GM19328 (cell line): ENCODE measurements at regions not wholly inside any gene's neighbourhood (a gene's known extent, or its start where the extent isn't known, plus 50 kb on each side); places are given as distances from the start of the nearest gene placed in this dataset.
"Not testable (repeated sequence)": the region's sequence is repeated elsewhere in the genome, so short reads cannot be mapped to it uniquely, and the experiment has no call there.

Experiments
- ATAC-seq: cut with Tn5 transposase; IDR thresholded peaks from one replicate; pipeline ENCODE4 v1.9.1; 2021; ENCODE audit warnings: mild to moderate bottlenecking, moderate library complexity; ENCODE audit not compliant: unreplicated experiment

- not testable (repeated sequence) for ATAC-seq
Observed at GRCh38 chr4:9604031-9604892, 160.0 kb downstream of the DEFB131A start.

GRCh38 chr4:9604893-9605190 is 160.6 kb downstream of the DEFB131A start:
- not testable (repeated sequence) for ATAC-seq

GRCh38 chr4:9608300-9608699 is 164.1 kb downstream of the DEFB131A start:
- ATAC-seq: no peak

GRCh38 chr4:9610321-9610720 is 166.1 kb downstream of the DEFB131A start:
- ATAC-seq: not testable (repeated sequence)

GRCh38 chr4:9611101-9611500 is 166.9 kb downstream of the DEFB131A start:
- no peak for ATAC-seq

- ATAC-seq: not testable (repeated sequence)
Observed at GRCh38 chr4:9636411-9636810, 145.0 kb upstream of the DRD5 start.

- ATAC-seq: not testable (repeated sequence)
Observed at GRCh38 chr4:9659678-9660077, 121.8 kb upstream of the DRD5 start.

GRCh38 chr4:9660955-9661354 is 120.5 kb upstream of the DRD5 start:
- ATAC-seq: not testable (repeated sequence)

- ATAC-seq: not testable (repeated sequence)
Observed at GRCh38 chr4:9670725-9671124, 110.7 kb upstream of the DRD5 start.

GRCh38 chr4:9677357-9677756 is 104.1 kb upstream of the DRD5 start:
- not testable (repeated sequence) for ATAC-seq

GRCh38 chr4:9679704-9680478 is 101.5 kb upstream of the DRD5 start:
- no peak for ATAC-seq

- not testable (repeated sequence) for ATAC-seq
Observed at GRCh38 chr4:9683174-9683573, 98.3 kb upstream of the DRD5 start.

- not testable (repeated sequence) for ATAC-seq
Observed at GRCh38 chr4:9685016-9685415, 96.4 kb upstream of the DRD5 start.

GRCh38 chr4:9685692-9686091 is 95.7 kb upstream of the DRD5 start:
- ATAC-seq: no peak

- ATAC-seq: not testable (repeated sequence)
Observed at GRCh38 chr4:9690636-9691237, 90.7 kb upstream of the DRD5 start.

- peak; percentile 100 for ATAC-seq
Observed at GRCh38 chr4:9691238-9692065, 90.0 kb upstream of the DRD5 start.

- ATAC-seq: not testable (repeated sequence)
Observed at GRCh38 chr4:9692791-9693491, 88.5 kb upstream of the DRD5 start.

- ATAC-seq: not testable (repeated sequence)
Observed at GRCh38 chr4:9694403-9694802, 87.0 kb upstream of the DRD5 start.

- not testable (repeated sequence) for ATAC-seq
Observed at GRCh38 chr4:9695994-9696393, 85.4 kb upstream of the DRD5 start.

GRCh38 chr4:9696561-9696960 is 84.9 kb upstream of the DRD5 start:
- not testable (repeated sequence) for ATAC-seq
